AG04450 (cell line): ENCODE measurements at regions not wholly inside any gene's neighbourhood (a gene's known extent, or its start where the extent isn't known, plus 50 kb on each side); places are given as distances from the start of the nearest gene placed in this dataset.

ENCODE experiments used
- CTCF ChIA-PET: fragments of 300-600, 350-600 bp; formaldehyde crosslinking; extraction: SDS; loops from one replicate; lab custom pipeline; 2022; ENCODE audit warnings: antibody characterized with exemption, inconsistent platforms; lab: Charles Lee
- POLR2A ChIA-PET: fragments of 350-600 bp; formaldehyde crosslinking; extraction: SDS; loops from one replicate; lab custom pipeline; 2021; ENCODE audit warnings: antibody characterized with exemption, inconsistent platforms; lab: Yijun Ruan, JAX
- DNase-seq: peaks from one replicate; pipeline ENCODE4 v3.0.0-alpha.2; 2011; ENCODE audit warnings: low read depth, low spot score
- H3K27ac ChIP-seq: one replicate; pipeline ENCODE4 v1.5.1; 2012; ENCODE audit warnings: low read depth, low read length, control low read depth
- H3K27me3 ChIP-seq: one replicate; pipeline ENCODE4 v1.6.0; 2012; ENCODE audit warnings: low read length; ENCODE audit not compliant: control insufficient read depth, insufficient read depth
- H3K4me3 ChIP-seq: 2 replicates; pipeline ENCODE4 v1.5.1; 2011; ENCODE audit warnings: mild to moderate bottlenecking, low read depth, low read length, control low read depth
- H3K9me3 ChIP-seq: 2 replicates; pipeline ENCODE4 v1.5.1; 2012; ENCODE audit warnings: low read length; ENCODE audit not compliant: control insufficient read depth, insufficient read depth
- TF ChIP-seq, protein P1 (sequence below): IDR thresholded peaks from 2 replicates; pipeline ENCODE4 v1.5.1; 2011; ENCODE audit warnings: low read depth, low read length, control low read depth, inconsistent platforms

DNA sequence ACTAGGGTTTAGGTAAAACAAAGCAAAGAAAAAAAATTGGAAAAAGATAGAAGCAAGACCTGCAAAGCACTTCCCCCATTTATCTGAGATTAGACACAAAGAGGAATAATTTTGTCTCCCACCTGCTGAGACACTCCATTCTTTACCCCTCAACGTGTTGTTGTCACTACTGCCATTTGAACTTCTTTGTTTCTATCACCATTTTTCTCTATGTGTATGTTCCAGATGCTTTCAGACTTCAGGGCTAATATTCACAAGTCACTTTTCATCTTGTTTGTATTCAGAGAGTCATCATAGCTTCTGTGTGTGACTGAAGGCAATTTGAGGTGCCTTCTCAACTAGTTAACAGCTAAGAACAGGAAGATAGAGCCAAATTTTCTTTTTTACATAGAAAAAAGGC lies 512.5 kb downstream of the TBC1D4 start:
- TF ChIP-seq, protein P1, sequence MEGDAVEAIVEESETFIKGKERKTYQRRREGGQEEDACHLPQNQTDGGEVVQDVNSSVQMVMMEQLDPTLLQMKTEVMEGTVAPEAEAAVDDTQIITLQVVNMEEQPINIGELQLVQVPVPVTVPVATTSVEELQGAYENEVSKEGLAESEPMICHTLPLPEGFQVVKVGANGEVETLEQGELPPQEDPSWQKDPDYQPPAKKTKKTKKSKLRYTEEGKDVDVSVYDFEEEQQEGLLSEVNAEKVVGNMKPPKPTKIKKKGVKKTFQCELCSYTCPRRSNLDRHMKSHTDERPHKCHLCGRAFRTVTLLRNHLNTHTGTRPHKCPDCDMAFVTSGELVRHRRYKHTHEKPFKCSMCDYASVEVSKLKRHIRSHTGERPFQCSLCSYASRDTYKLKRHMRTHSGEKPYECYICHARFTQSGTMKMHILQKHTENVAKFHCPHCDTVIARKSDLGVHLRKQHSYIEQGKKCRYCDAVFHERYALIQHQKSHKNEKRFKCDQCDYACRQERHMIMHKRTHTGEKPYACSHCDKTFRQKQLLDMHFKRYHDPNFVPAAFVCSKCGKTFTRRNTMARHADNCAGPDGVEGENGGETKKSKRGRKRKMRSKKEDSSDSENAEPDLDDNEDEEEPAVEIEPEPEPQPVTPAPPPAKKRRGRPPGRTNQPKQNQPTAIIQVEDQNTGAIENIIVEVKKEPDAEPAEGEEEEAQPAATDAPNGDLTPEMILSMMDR = no peak
- Histone ChIP-seq H3K4me3 (no peak overlapping the region), H3K27ac (no peak overlapping the region), H3K27me3 (no peaks in the 10 kb centered on the region), H3K9me3 (no peaks in the 10 kb centered on the region)
- ChIA-PET CTCF (no interaction called here), POLR2A (no interaction called here)
- DNase-seq = no peak

DNA sequence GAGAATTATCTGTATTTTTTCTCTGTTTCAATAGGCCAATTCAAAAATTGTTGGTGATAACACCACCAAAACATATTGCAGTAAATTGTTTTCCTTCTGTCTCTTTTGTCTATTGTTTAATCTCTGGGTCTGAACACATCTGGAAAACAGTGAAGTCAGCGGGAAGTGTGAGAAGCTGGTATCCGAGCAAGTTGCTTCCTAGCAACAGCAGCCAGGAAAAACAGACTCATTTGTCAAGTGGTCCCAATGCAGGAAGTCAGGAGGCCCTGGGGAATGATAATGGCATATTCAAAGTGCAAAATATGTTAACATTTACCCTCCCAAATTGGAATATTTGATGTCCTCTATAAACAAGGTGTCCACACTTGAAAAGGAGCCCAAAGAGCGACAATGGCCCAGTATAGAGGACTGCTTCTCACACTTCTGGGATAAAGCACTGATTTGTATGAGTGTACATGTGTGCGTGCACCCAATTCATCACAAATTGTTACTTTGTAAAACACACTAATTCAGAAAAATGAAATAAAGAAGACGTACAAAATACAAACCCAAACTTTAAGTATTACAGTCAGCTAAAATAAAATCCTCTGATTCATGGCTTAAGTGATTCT lies 515.0 kb downstream of the TBC1D4 start:
- ChIA-PET POLR2A (no interaction called here), CTCF (no interaction called here)
- no peaks in the 10 kb centered on the region for H3K27me3 ChIP-seq
- H3K27ac ChIP-seq = no peak overlapping the region
- no peaks in the 10 kb centered on the region for H3K9me3 ChIP-seq
- TF ChIP-seq, protein P1 = no peak
- no peak overlapping the region for H3K4me3 ChIP-seq
- no peak for DNase-seq

DNA sequence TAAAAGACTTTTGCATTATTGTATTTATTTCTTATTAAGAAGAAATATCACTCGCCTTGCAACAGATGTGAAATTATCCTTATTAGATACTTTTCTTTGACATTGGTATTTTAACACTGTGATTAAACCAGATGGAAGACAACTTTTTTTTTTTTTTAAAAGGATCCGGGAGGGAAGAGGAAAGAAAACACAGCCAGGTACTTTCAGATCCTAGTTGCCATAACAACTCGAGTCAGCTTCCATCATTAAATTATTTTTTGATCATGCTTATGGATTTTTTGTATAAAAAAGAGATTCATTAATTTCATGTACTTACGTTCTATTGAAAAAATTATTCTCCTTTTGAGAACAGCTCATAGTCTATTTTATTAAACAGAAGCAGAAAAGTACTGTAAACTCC lies 515.7 kb downstream of the TBC1D4 start:
- no peak overlapping the region for H3K4me3 ChIP-seq
- H3K27me3 ChIP-seq = no peaks in the 10 kb centered on the region
- ChIA-PET CTCF (no interaction called here), POLR2A (no interaction called here)
- H3K9me3 ChIP-seq = no peaks in the 10 kb centered on the region
- no peak overlapping the region for H3K27ac ChIP-seq
- TF ChIP-seq, protein P1 = no peak
- DNase-seq = no peak

DNA sequence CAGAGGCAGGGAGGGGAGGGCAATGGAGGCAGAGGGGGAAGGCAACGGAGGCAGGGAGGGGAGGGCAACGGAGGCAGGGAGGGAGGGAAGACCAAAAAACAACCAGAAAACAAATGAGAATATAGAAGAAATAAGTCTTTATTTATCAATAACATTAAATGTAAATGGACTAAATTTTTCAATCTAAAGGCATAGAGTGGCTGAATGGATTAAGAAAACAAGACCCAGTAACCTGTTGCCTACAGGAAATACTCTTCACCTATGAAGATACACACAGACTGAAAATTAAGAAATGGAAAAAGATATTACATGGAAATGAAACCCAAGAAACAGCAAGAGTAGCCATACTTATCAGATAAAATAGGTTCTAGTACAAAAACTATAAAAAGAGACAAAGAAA lies 536.3 kb downstream of the TBC1D4 start:
- no peak for DNase-seq
- no peaks in the 10 kb centered on the region for H3K27me3 ChIP-seq
- no peaks in the 10 kb centered on the region for H3K9me3 ChIP-seq
- POLR2A ChIA-PET = no interaction called here
- TF ChIP-seq, protein P1 = no peak
- CTCF ChIA-PET = no interaction called here
- H3K4me3 ChIP-seq = no peak overlapping the region
- no peak overlapping the region for H3K27ac ChIP-seq

DNA sequence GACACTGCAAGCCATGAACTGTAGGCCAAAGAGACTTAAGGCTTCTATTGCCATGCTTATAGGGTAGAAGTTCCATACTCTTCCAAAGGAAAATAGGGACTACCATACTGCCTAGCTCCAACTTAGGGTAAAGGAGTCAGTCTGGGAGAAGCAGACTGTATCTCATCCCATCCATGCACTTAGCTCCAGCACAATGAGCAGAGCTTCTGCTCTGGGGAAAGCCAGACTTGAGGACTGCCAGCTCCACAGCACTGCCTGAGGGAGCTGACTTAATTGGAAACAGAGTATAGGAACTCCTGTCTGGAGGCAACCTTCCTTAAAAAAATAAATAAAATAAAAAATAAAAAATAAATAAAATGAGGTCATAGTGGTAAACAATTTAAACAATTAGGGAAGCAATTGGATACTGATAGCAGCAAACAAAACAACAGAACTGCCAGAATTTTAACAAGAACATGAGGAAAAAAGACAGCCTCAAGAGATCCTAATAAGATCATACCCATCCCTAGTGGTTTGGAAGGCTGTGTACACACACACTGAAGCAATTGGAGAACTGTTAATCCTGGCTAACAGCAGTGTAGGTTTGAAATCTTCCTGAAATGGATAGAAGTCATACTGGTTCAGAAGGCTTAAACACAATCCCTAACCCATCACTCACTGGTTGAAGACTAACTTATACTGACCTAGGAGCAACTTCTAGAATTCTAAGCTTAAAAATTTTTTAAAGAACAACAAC lies 550.1 kb downstream of the TBC1D4 start:
- ChIA-PET CTCF (no interaction called here), POLR2A (no interaction called here)
- H3K4me3 ChIP-seq = no peak overlapping the region
- no peaks in the 10 kb centered on the region for H3K27me3 ChIP-seq
- TF ChIP-seq, protein P1 = no peak
- H3K27ac ChIP-seq = no peak overlapping the region
- no peaks in the 10 kb centered on the region for H3K9me3 ChIP-seq
- no peak for DNase-seq
